ENCODE measurements at regions not wholly inside any gene's neighbourhood (a gene's known extent, or its start where the extent isn't known, plus 50 kb on each side); places are given as distances from the start of the nearest gene placed in this dataset.

- TF ChIP-seq POLR2A (IDR thresholded peaks at IDR 0.05) (no peak), CTCF (IDR thresholded peaks at IDR 0.05) (no peak)
- no peak overlapping the region for H3K4me3 ChIP-seq (ENCODE audit: low read depth, poor library complexity, severe bottlenecking)
- DNase-seq (ENCODE audit: low spot score in 2 of 2): no peak
- WGBS, 2 donors: 53 to 55% methylated on average over 2 of the region's 2 CpGs
- intact Hi-C loops (cut with DNase I; ENCODE audit: low total_unique reads): no loop called here
Measured at GRCh38 chr5:42121401-42121800, 196.3 kb downstream of the FBXO4 start.

- no peak for DNase-seq (ENCODE audit: low spot score in 2 of 2)
- intact Hi-C loops (cut with DNase I; ENCODE audit: low total_unique reads): no loop called here
- no peak overlapping the region for H3K4me3 ChIP-seq (ENCODE audit: low read depth, poor library complexity, severe bottlenecking)
- TF ChIP-seq CTCF (IDR thresholded peaks at IDR 0.05) (no peak), POLR2A (IDR thresholded peaks at IDR 0.05) (no peak)
- WGBS, 2 donors: 64 to 71% methylated on average over 2 of the region's 2 CpGs
Measured at GRCh38 chr5:42131081-42131480, 206.0 kb downstream of the FBXO4 start.

GRCh38 chr5:42143361-42143760, 218.3 kb downstream of the FBXO4 start:
- no peak for DNase-seq (ENCODE audit: low spot score in 2 of 2)
- TF ChIP-seq CTCF (IDR thresholded peaks at IDR 0.05): no peak
- TF ChIP-seq POLR2A (IDR thresholded peaks at IDR 0.05): no peak
- H3K4me3 ChIP-seq (ENCODE audit: low read depth, poor library complexity, severe bottlenecking): no peak overlapping the region
- 93% methylated on average over 2 of the region's 2 CpGs for WGBS, 2 donors
- intact Hi-C loops (cut with DNase I; ENCODE audit: low total_unique reads): no loop called here

GRCh38 chr5:42148813-42149212, 223.7 kb downstream of the FBXO4 start:
- TF ChIP-seq POLR2A (IDR thresholded peaks at IDR 0.05) (no peak), CTCF (IDR thresholded peaks at IDR 0.05) (no peak)

GRCh38 chr5:42157215-42157614, 232.1 kb downstream of the FBXO4 start:
- no peak overlapping the region for H3K4me3 ChIP-seq (ENCODE audit: low read depth, poor library complexity, severe bottlenecking)
- WGBS, 2 donors: 37 to 49% methylated on average over 3 of the region's 3 CpGs
- TF ChIP-seq CTCF (IDR thresholded peaks at IDR 0.05) (no peak), POLR2A (IDR thresholded peaks at IDR 0.05) (no peak)
- intact Hi-C loops (cut with DNase I; ENCODE audit: low total_unique reads): no loop called here
- no peak for DNase-seq (ENCODE audit: low spot score in 2 of 2)

More at GRCh38 chr5:42148813-42149212, 223.7 kb downstream of the FBXO4 start:
- intact Hi-C loops (cut with DNase I; ENCODE audit: low total_unique reads): no loop called here
- no peak overlapping the region for H3K4me3 ChIP-seq (ENCODE audit: low read depth, poor library complexity, severe bottlenecking)
- no peak for DNase-seq (ENCODE audit: low spot score in 2 of 2)
- 40 to 59% methylated on average over 1 of the region's 1 CpG for WGBS, 2 donors

- intact Hi-C loops (cut with DNase I; ENCODE audit: low total_unique reads): no loop called here
- no peak for TF ChIP-seq POLR2A (IDR thresholded peaks at IDR 0.05)
- 72 to 89% methylated on average over 1 of the region's 1 CpG for WGBS, 2 donors
- no peak for DNase-seq (ENCODE audit: low spot score in 2 of 2)
- H3K4me3 ChIP-seq (ENCODE audit: low read depth, poor library complexity, severe bottlenecking): no peak overlapping the region
Measured at GRCh38 chr5:42163083-42163482, 238.0 kb downstream of the FBXO4 start.
